Upper lobe of left lung (tissue), 4 donors: ENCODE measurements at regions not wholly inside any gene's neighbourhood (a gene's known extent, or its start where the extent isn't known, plus 50 kb on each side); places are given as distances from the start of the nearest gene placed in this dataset.

ENCODE experiments used
- CTCF ChIP-seq, 6 experiments: fragments of 450-650 bp in 4 of 6; fragments of 200-600 bp in 2 of 6; sonication (generic) in 2 of 6; IDR thresholded peaks; one replicate each; pipeline ENCODE4 v1.5.1; 2016 to 2019; ENCODE audit warnings: antibody characterized with exemption in 6 of 6
- POLR2A ChIP-seq, 4 donors: fragments of 450-650 bp; IDR thresholded peaks; one replicate each; pipeline ENCODE4 v1.5.1; 2016 to 2017; ENCODE audit warnings: antibody characterized with exemption in 4 of 4, mild to moderate bottlenecking in 2 of 4
- POLR2AphosphoS5 ChIP-seq, 2 donors: sonication (generic); formaldehyde crosslinking; IDR thresholded peaks; one replicate each; pipeline ENCODE4 v1.5.1; 2017; ENCODE audit warnings: antibody characterized with exemption in 2 of 2

DNA sequence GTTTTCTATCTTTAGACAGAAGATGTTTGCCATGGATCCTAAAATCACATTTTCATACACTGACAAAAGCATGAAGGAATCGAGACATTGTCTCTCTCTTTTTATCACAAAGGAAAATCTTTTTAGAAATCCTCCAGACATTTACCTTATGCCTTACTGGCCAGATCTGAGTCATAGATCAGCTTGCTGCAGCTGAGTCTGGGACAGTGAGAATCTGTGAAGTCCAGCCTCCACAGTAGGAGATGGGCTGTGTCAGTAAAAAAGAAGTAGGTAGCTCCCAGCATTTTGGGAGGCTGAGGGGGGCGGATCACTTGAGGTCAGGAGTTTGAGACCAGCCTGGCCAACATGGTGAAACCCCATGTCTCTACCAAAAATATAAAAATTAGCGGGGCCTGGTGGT, 333.4 kb upstream of the ZNF462 start:
- TF ChIP-seq CTCF (IDR thresholded peaks at IDR 0.05) (no peak), POLR2A (IDR thresholded peaks at IDR 0.05) (no peak), POLR2AphosphoS5 (IDR thresholded peaks at IDR 0.05) (no peak)
